Psoas muscle (tissue), 7 donors: ENCODE measurements at regions not wholly inside any gene's neighbourhood (a gene's known extent, or its start where the extent isn't known, plus 50 kb on each side); places are given as distances from the start of the nearest gene placed in this dataset.

Source experiments
- ATAC-seq, 4 donors: fragments of 200-7000 bp; cut with Tn5 transposase; one replicate each; pipeline ENCODE4 v1.9.1; 2020; ENCODE audit warnings: moderate library complexity in 3 of 4, mild to moderate bottlenecking in 2 of 4
- DNase-seq, 2 donors: peaks; one replicate each; pipeline ENCODE4 v3.0.0-alpha.2; 2020
- H3K27ac ChIP-seq: fragments of 200-600 bp; one replicate; pipeline ENCODE4 v1.8.0; 2022
- H3K27me3 ChIP-seq, 3 donors: fragments of 200-600 bp in 1 of 3; one replicate each; pipeline versions ENCODE4 v1.6.1 to v1.8.0; 2013 to 2022; ENCODE audit warnings: low read length in 2 of 3, mild to moderate bottlenecking in 2 of 3, moderate library complexity in 1 of 3; ENCODE audit not compliant: insufficient read depth in 3 of 3
- H3K36me3 ChIP-seq, 2 donors: fragments of 200-600 bp in 1 of 2; one replicate each; pipeline versions ENCODE4 v1.6.1 to v1.8.0; 2013 to 2022; ENCODE audit warnings: low read depth in 1 of 2, mild to moderate bottlenecking in 1 of 2, moderate library complexity in 1 of 2; ENCODE audit not compliant: insufficient read depth in 1 of 2
- H3K4me1 ChIP-seq: fragments of 200-600 bp; one replicate; pipeline ENCODE4 v1.8.0; 2022
- H3K4me3 ChIP-seq: fragments of 200-600 bp; one replicate; pipeline ENCODE4 v1.8.0; 2022; ENCODE audit warnings: mild to moderate bottlenecking
- H3K9me3 ChIP-seq: fragments of 200-600 bp; one replicate; pipeline ENCODE4 v1.8.0; 2022
- CTCF ChIP-seq: fragments of 200-600 bp; IDR thresholded peaks from one replicate; pipeline ENCODE4 v1.8.0; 2022; ENCODE audit warnings: antibody characterized with exemption
- WGBS, 3 donors: extraction: QIAGEN DNeasy Blood & Tissue Kit; methylation state at CpG; one replicate each; pipeline versions ENCODE4 v1.1.6 to v1.1.7; 2013; 5-methylcytosine and 5-hydroxymethylcytosine counted together
- intact Hi-C, 2 donors: fragments of 100-400 bp; cut with DNase I; formaldehyde crosslinking; loops; one replicate each; pipeline versions ENCODE4 v1.11.0 to v1.14.2; 2022
- donor health status: healthy with polysubstance abuse.
- donor health status: DM: no; HTN: no; CAD: no; lungs with moderate emphysema.
- donor health status: Bipolar disorder and iron deficiency.
- donor health status: healthy.
- donor health status: DM: yes; HTN: yes; CAD: no.
- donor health status: DM: no; HTN: no; CAD: no.
- donor health status: DM: yes; HTN: yes; CAD: no.

GRCh38 chr7:9876053-9876452, 1097.6 kb upstream of the PHF14 start:
- Histone ChIP-seq H3K36me3 (no peaks in the 10 kb centered on the region), H3K9me3 (peaks cover 3% of the 10 kb centered on the region), H3K27me3 (no peaks in the 10 kb centered on the region), H3K27ac (no peak overlapping the region), H3K4me1 (no peaks in the 10 kb centered on the region), H3K4me3 (no peak overlapping the region)
- DNase-seq (no peak), ATAC-seq (no peak)
- no peak for TF ChIP-seq CTCF
- intact Hi-C loops: no loop called here

GRCh38 chr7:9889554-9889953, 1084.1 kb upstream of the PHF14 start:
- ATAC-seq (no peak), DNase-seq (no peak)
- Histone ChIP-seq H3K36me3 (no peaks in the 10 kb centered on the region), H3K27me3 (no peaks in the 10 kb centered on the region), H3K9me3 (no peaks in the 10 kb centered on the region), H3K4me3 (no peak overlapping the region), H3K4me1 (no peaks in the 10 kb centered on the region), H3K27ac (no peak overlapping the region)
- TF ChIP-seq CTCF: no peak
- WGBS, 3 donors: 44 to 88% (median 69%) methylated on average over 2 of the region's 2 CpGs
- intact Hi-C loops: no loop called here

GRCh38 chr7:9890092-9890491, 1083.6 kb upstream of the PHF14 start:
- H3K4me3 ChIP-seq: no peak overlapping the region
- 79 to 84% (median 79%) methylated on average over 3 of the region's 3 CpGs for WGBS, 3 donors
- DNase-seq (no peak), ATAC-seq (no peak)
- TF ChIP-seq CTCF: no peak
- intact Hi-C loops: no loop called here
- no peaks in the 10 kb centered on the region for H3K9me3 ChIP-seq
- no peaks in the 10 kb centered on the region for H3K36me3 ChIP-seq
- no peak overlapping the region for H3K27ac ChIP-seq
- no peaks in the 10 kb centered on the region for H3K27me3 ChIP-seq
- no peaks in the 10 kb centered on the region for H3K4me1 ChIP-seq

- Histone ChIP-seq H3K9me3 (peaks cover 4% of the 10 kb centered on the region), H3K4me3 (no peak overlapping the region), H3K27ac (no peak overlapping the region), H3K27me3 (no peaks in the 10 kb centered on the region), H3K36me3 (no peaks in the 10 kb centered on the region), H3K4me1 (no peaks in the 10 kb centered on the region)
- WGBS, 3 donors: 52 to 71% (median 68%) methylated on average over 3 of the region's 3 CpGs
- intact Hi-C loops: no loop called here
- DNase-seq: no peak
- no peak for TF ChIP-seq CTCF
- ATAC-seq: no peak
These were observed 1082.6 kb upstream of the PHF14 start for GRCh38 chr7:9891056-9891455.

- H3K27me3 ChIP-seq: no peaks in the 10 kb centered on the region
- intact Hi-C loops: no loop called here
- no peaks in the 10 kb centered on the region for H3K4me1 ChIP-seq
- no peak for TF ChIP-seq CTCF
- no peaks in the 10 kb centered on the region for H3K36me3 ChIP-seq
- ATAC-seq (no peak), DNase-seq (no peak)
- H3K27ac ChIP-seq: no peak overlapping the region
- peaks cover 14% of the 10 kb centered on the region for H3K9me3 ChIP-seq
- H3K4me3 ChIP-seq: no peak overlapping the region
- WGBS, 3 donors: 53 to 73% (median 64%) methylated on average over 2 of the region's 2 CpGs
These were observed 1073.3 kb upstream of the PHF14 start for GRCh38 chr7:9900339-9900738.
